Spleen (tissue), 7 donors: ENCODE measurements at regions not wholly inside any gene's neighbourhood (a gene's known extent, or its start where the extent isn't known, plus 50 kb on each side); places are given as distances from the start of the nearest gene placed in this dataset.

Experiments
- CTCF ChIP-seq, 11 experiments: fragments of 200-600 bp in 7 of 11; fragments of 450-650 bp in 4 of 11; sonication (generic) in 4 of 11; IDR thresholded peaks in 8 of 11; conservative IDR thresholded peaks in 3 of 11; 1 replicate in 7 of 11; 2 replicates in 4 of 11; pipeline versions ENCODE4 v1.4.0 to v1.8.0; 2016 to 2021; ENCODE audit warnings: antibody characterized with exemption in 11 of 11, inconsistent platforms in 4 of 11, mild to moderate bottlenecking in 1 of 11
- POLR2AphosphoS5 ChIP-seq, 3 donors: sonication (generic); formaldehyde crosslinking; IDR thresholded peaks; one replicate each; pipeline ENCODE4 v1.5.1; 2017; ENCODE audit warnings: antibody characterized with exemption in 3 of 3
- donor health status: DM: no; HTN: no; CAD: no; lungs with moderate emphysema.
- donor health status: DM: no; HTN: no; CAD: no.
- donor health status: DM: no; HTN: no; CAD: no.

- TF ChIP-seq CTCF (IDR thresholded peaks at IDR 0.05 in 8 of 11, conservative IDR thresholded peaks at IDR 0.05 in 3 of 11) (no peak), POLR2AphosphoS5 (IDR thresholded peaks at IDR 0.05) (no peak)
Observed at GRCh38 chr2:240373289-240373885, 62.1 kb upstream of the GPC1 start.
